Gastroesophageal sphincter (tissue), 4 donors: ENCODE measurements at regions not wholly inside any gene's neighbourhood (a gene's known extent, or its start where the extent isn't known, plus 50 kb on each side); places are given as distances from the start of the nearest gene placed in this dataset.
"Not testable (repeated sequence)": the region's sequence is repeated elsewhere in the genome, so short reads cannot be mapped to it uniquely, and the experiment has no call there.

Experiments used
- ATAC-seq: fragments of 150-250 bp; one replicate; pipeline ENCODE4 v1.9.1; 2016; ENCODE audit warnings: mild to moderate bottlenecking, moderate library complexity
- H3K27ac ChIP-seq, 4 donors: fragments of 200-600 bp; sonication (generic) in 3 of 4; 1 replicate in 3 of 4; 2 replicates in 1 of 4; pipeline ENCODE4 v1.5.1; 2016 to 2019
- H3K27me3 ChIP-seq: fragments of 200-600 bp; sonication (generic); one replicate; pipeline ENCODE4 v1.5.1; 2019
- H3K36me3 ChIP-seq, 2 donors: fragments of 200-600 bp; sonication (generic); one replicate each; pipeline ENCODE4 v1.5.1; 2019; ENCODE audit warnings: control low read depth in 1 of 2
- H3K4me1 ChIP-seq, 3 donors: fragments of 200-600 bp; sonication (generic); 1 replicate in 2 of 3; 2 replicates in 1 of 3; pipeline ENCODE4 v1.5.1; 2016 to 2019; ENCODE audit warnings: control low read depth in 2 of 3
- H3K4me3 ChIP-seq, 2 donors: fragments of 200-600 bp; sonication (generic); one replicate each; pipeline ENCODE4 v1.5.1; 2019; ENCODE audit warnings: mild to moderate bottlenecking in 1 of 2, moderate library complexity in 1 of 2
- H3K9me3 ChIP-seq, 3 donors: fragments of 200-600 bp; sonication (generic); one replicate each; pipeline ENCODE4 v1.5.1; 2017 to 2019; ENCODE audit warnings: control low read depth in 2 of 3
- CTCF ChIP-seq, 4 experiments: fragments of 200-600 bp in 2 of 4; fragments of 450-650 bp in 2 of 4; sonication (generic) in 1 of 4; IDR thresholded peaks; one replicate each; pipeline ENCODE4 v1.5.1; 2017 to 2019; ENCODE audit warnings: antibody characterized with exemption in 4 of 4, mild to moderate bottlenecking in 2 of 4, moderate library complexity in 2 of 4
- EP300 ChIP-seq: sonication (generic); formaldehyde crosslinking; IDR thresholded peaks from one replicate; pipeline ENCODE4 v1.6.1; 2017; ENCODE audit warnings: antibody characterized with exemption, mild to moderate bottlenecking
- POLR2A ChIP-seq, 2 donors: fragments of 450-650 bp; IDR thresholded peaks; one replicate each; pipeline ENCODE4 v1.6.1; 2017; ENCODE audit warnings: antibody characterized with exemption in 2 of 2, mild to moderate bottlenecking in 2 of 2, moderate library complexity in 1 of 2
- POLR2AphosphoS5 ChIP-seq: sonication (generic); formaldehyde crosslinking; IDR thresholded peaks from one replicate; pipeline ENCODE4 v1.6.1; 2017; ENCODE audit warnings: antibody characterized with exemption
- WGBS, 2 donors: methylation state at CpG; one replicate each; pipeline ENCODE4 v1.1.5; 2018; ENCODE audit warnings: low coverage in 1 of 2; 5-methylcytosine and 5-hydroxymethylcytosine counted together

GRCh38 chr1:73673971-73674370, 524.0 kb downstream of the LRRIQ3 start:
- TF ChIP-seq EP300 (no peak), POLR2AphosphoS5 (no peak), CTCF (IDR thresholded peaks at IDR 0.05) (no peak), POLR2A (IDR thresholded peaks at IDR 0.05) (no peak)
- H3K4me1 ChIP-seq: no peaks in the 10 kb centered on the region

GRCh38 chr1:73671530-73671929, 526.4 kb downstream of the LRRIQ3 start:
- peaks cover 0 to 9% (median 0%) of the 10 kb centered on the region in 3 donors for H3K9me3 ChIP-seq
- ATAC-seq: no peak
- no peak for TF ChIP-seq POLR2AphosphoS5
- TF ChIP-seq CTCF (IDR thresholded peaks at IDR 0.05): no peak
- TF ChIP-seq EP300: no peak
- no peak for TF ChIP-seq POLR2A (IDR thresholded peaks at IDR 0.05)
- H3K4me1 ChIP-seq: no peaks in the 10 kb centered on the region
- no peak overlapping the region for H3K4me3 ChIP-seq
- no peaks in the 10 kb centered on the region for H3K27me3 ChIP-seq
- no peak overlapping the region for H3K27ac ChIP-seq
- no peaks in the 10 kb centered on the region for H3K36me3 ChIP-seq
- WGBS, 2 donors: 86 to 88% methylated on average over 1 of the region's 1 CpG

More at GRCh38 chr1:73673971-73674370, 524.0 kb downstream of the LRRIQ3 start:
- no peak for ATAC-seq
- WGBS, 2 donors: 87 to 88% methylated on average over 1 of the region's 1 CpG
- Histone ChIP-seq H3K4me3 (no peak overlapping the region), H3K27ac (no peak overlapping the region), H3K36me3 (no peaks in the 10 kb centered on the region), H3K9me3 (no peaks in the 10 kb centered on the region), H3K27me3 (no peaks in the 10 kb centered on the region)

GRCh38 chr1:73667959-73668358, 530.0 kb downstream of the LRRIQ3 start:
- H3K27ac ChIP-seq, H3K4me1 ChIP-seq, ATAC-seq, H3K36me3 ChIP-seq, H3K9me3 ChIP-seq, H3K27me3 ChIP-seq, H3K4me3 ChIP-seq: not testable (repeated sequence)
- WGBS, 2 donors: 93% methylated on average over 2 of the region's 4 CpGs; no CpG with 5 or more reads in 1 of the 2 donors

- no peaks in the 10 kb centered on the region for H3K36me3 ChIP-seq
- no peak for ATAC-seq
- TF ChIP-seq EP300: no peak
- H3K27ac ChIP-seq: no peak overlapping the region
- 90 to 92% methylated on average over 2 of the region's 2 CpGs for WGBS, 2 donors
- no peak overlapping the region for H3K4me3 ChIP-seq
- H3K4me1 ChIP-seq: no peaks in the 10 kb centered on the region
- H3K9me3 ChIP-seq: peaks cover 0 to 10% (median 0%) of the 10 kb centered on the region in 3 donors
- no peaks in the 10 kb centered on the region for H3K27me3 ChIP-seq
Observed at GRCh38 chr1:73662526-73662925, 535.5 kb downstream of the LRRIQ3 start.

- H3K27me3 ChIP-seq: no peaks in the 10 kb centered on the region
- no peak for ATAC-seq
- 71 to 74% methylated on average over 2 of the region's 2 CpGs for WGBS, 2 donors
- H3K36me3 ChIP-seq: no peaks in the 10 kb centered on the region
- peaks cover 0 to 10% (median 0%) of the 10 kb centered on the region in 3 donors for H3K9me3 ChIP-seq
- no peaks in the 10 kb centered on the region for H3K4me1 ChIP-seq
- no peak overlapping the region for H3K4me3 ChIP-seq
- TF ChIP-seq POLR2A (IDR thresholded peaks at IDR 0.05) (no peak), CTCF (IDR thresholded peaks at IDR 0.05) (no peak), EP300 (no peak)
- H3K27ac ChIP-seq: no peak overlapping the region
Observed at GRCh38 chr1:73659136-73659535, 538.8 kb downstream of the LRRIQ3 start.

GRCh38 chr1:73654714-73655113, 543.3 kb downstream of the LRRIQ3 start:
- no peak overlapping the region for H3K4me3 ChIP-seq
- H3K36me3 ChIP-seq: no peaks in the 10 kb centered on the region

More at GRCh38 chr1:73654714-73655113, 543.3 kb downstream of the LRRIQ3 start:
- no peaks in the 10 kb centered on the region for H3K9me3 ChIP-seq
- H3K4me1 ChIP-seq: no peaks in the 10 kb centered on the region
- H3K27me3 ChIP-seq: no peaks in the 10 kb centered on the region
- no peak for ATAC-seq
- TF ChIP-seq EP300 (no peak), POLR2A (IDR thresholded peaks at IDR 0.05) (no peak), POLR2AphosphoS5 (no peak), CTCF (IDR thresholded peaks at IDR 0.05) (no peak)
- H3K27ac ChIP-seq: no peak overlapping the region
